GM21381 (cell line): ENCODE measurements at regions not wholly inside any gene's neighbourhood (a gene's known extent, or its start where the extent isn't known, plus 50 kb on each side); places are given as distances from the start of the nearest gene placed in this dataset.
"Not testable (repeated sequence)": the region's sequence is repeated elsewhere in the genome, so short reads cannot be mapped to it uniquely, and the experiment has no call there.

ENCODE experiments used
- ATAC-seq: cut with Tn5 transposase; IDR thresholded peaks from one replicate; pipeline ENCODE4 v1.9.1; 2021; ENCODE audit warnings: mild to moderate bottlenecking, moderate library complexity; ENCODE audit not compliant: unreplicated experiment

- ATAC-seq: no peak
Observed at GRCh38 chr2:83103613-83104012, 1355.5 kb downstream of the SUCLG1 start.

- ATAC-seq: not testable (repeated sequence)
Observed at GRCh38 chr2:83089051-83089450, 1370.0 kb downstream of the SUCLG1 start.

- no peak for ATAC-seq
Observed at GRCh38 chr2:83085869-83086268, 1373.2 kb downstream of the SUCLG1 start.

- ATAC-seq: no peak
Observed at GRCh38 chr2:83081826-83082690, 1377.0 kb downstream of the SUCLG1 start.

- ATAC-seq: no peak
Observed at GRCh38 chr2:83079007-83079406, 1380.1 kb downstream of the SUCLG1 start.

GRCh38 chr2:83072767-83073166 is 1386.3 kb downstream of the SUCLG1 start:
- ATAC-seq: no peak

- no peak for ATAC-seq
Observed at GRCh38 chr2:83071914-83072313, 1387.2 kb downstream of the SUCLG1 start.

GRCh38 chr2:83071352-83071751 is 1387.7 kb downstream of the SUCLG1 start:
- ATAC-seq: no peak

GRCh38 chr2:83069724-83070123 is 1389.4 kb downstream of the SUCLG1 start:
- no peak for ATAC-seq

- ATAC-seq: no peak
Observed at GRCh38 chr2:83068714-83069113, 1390.4 kb downstream of the SUCLG1 start.

- ATAC-seq: no peak
Observed at GRCh38 chr2:83067947-83068346, 1391.1 kb downstream of the SUCLG1 start.

GRCh38 chr2:83063933-83064332 is 1395.1 kb downstream of the SUCLG1 start:
- ATAC-seq: no peak

GRCh38 chr2:83063511-83063910 is 1395.6 kb downstream of the SUCLG1 start:
- no peak for ATAC-seq

GRCh38 chr2:83058683-83059082 is 1400.4 kb downstream of the SUCLG1 start:
- ATAC-seq: no peak

- no peak for ATAC-seq
Observed at GRCh38 chr2:83055376-83056010, 1403.6 kb downstream of the SUCLG1 start.

GRCh38 chr2:83054751-83055150 is 1404.3 kb downstream of the SUCLG1 start:
- no peak for ATAC-seq

GRCh38 chr2:83051538-83052170 is 1407.4 kb downstream of the SUCLG1 start:
- ATAC-seq: no peak

- no peak for ATAC-seq
Observed at GRCh38 chr2:83042053-83042452, 1417.0 kb downstream of the SUCLG1 start.

- ATAC-seq: no peak
Observed at GRCh38 chr2:83022631-83023210, 1436.4 kb downstream of the SUCLG1 start.

GRCh38 chr2:83017366-83018090 is 1441.6 kb downstream of the SUCLG1 start:
- ATAC-seq: no peak
